HAP-1 (cell line): ENCODE measurements at regions not wholly inside any gene's neighbourhood (a gene's known extent, or its start where the extent isn't known, plus 50 kb on each side); places are given as distances from the start of the nearest gene placed in this dataset.

ENCODE experiments used
- DNase-seq, 2 experiments: peaks; one replicate each; pipeline ENCODE4 v3.0.0-alpha.2; 2016 to 2020; ENCODE audit warnings: low spot score in 2 of 2
- H3K27me3 ChIP-seq: fragments of 250-450 bp; sonication (Bioruptor Pico); 2 replicates; pipeline ENCODE4 v1.5.1; 2020; ENCODE audit warnings: low read depth, mild to moderate bottlenecking, moderate library complexity
- H3K36me3 ChIP-seq: fragments of 250-450 bp; sonication (Bioruptor Pico); replicated peaks from 2 replicates; pipeline ENCODE4 v1.5.1; 2020; ENCODE audit warnings: mild to moderate bottlenecking
- H3K4me1 ChIP-seq: fragments of 250-450 bp; sonication (Bioruptor Pico); 2 replicates; pipeline ENCODE4 v1.5.1; 2020; ENCODE audit warnings: mild to moderate bottlenecking
- H3K4me3 ChIP-seq: fragments of 250-450 bp; sonication (Bioruptor Pico); 2 replicates; pipeline ENCODE4 v1.5.1; 2020; ENCODE audit warnings: mild to moderate bottlenecking, moderate library complexity
- H3K9me3 ChIP-seq: fragments of 250-450 bp; sonication (Bioruptor Pico); 2 replicates; pipeline ENCODE4 v1.5.1; 2020; ENCODE audit warnings: mild to moderate bottlenecking, moderate library complexity
- in situ Hi-C: fragments of 300-500 bp; cut with MboI; formaldehyde crosslinking; loops from 3 replicates; pipeline ENCODE4 v1.14.3; 2020; ENCODE audit warnings: low sequenced_read_pairs, inconsistent platforms, mixed read lengths

DNA sequence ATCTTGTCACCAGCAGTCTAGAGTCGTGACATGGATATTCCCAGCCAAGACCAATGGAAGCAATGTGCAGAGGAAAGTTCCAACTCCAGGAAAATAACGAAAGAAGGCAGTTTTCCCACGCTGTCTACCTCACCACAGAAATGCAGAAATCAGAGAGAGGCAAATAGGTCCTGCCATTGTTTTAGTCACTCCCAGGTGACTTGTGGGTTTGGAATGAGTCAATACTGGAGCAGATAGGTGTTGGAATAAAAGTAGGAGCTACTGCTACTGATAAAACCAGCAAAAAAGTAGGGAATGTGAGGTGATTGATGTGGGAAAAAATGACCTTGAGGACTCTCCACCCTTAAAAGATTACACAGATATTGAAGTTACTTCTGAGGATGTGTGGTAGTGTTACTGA is 72.8 kb upstream of the RAI2 start:
- no peak for DNase-seq
- Histone ChIP-seq H3K4me3 (no peak overlapping the region), H3K36me3 (no peaks in the 10 kb centered on the region), H3K27me3 (no peaks in the 10 kb centered on the region), H3K9me3 (no peaks in the 10 kb centered on the region), H3K4me1 (no peaks in the 10 kb centered on the region)
- in situ Hi-C loops = no loop called here

GRCh38 chrX:17932781-17933180 is 71.7 kb upstream of the RAI2 start:
- Histone ChIP-seq H3K4me3 (no peak overlapping the region), H3K4me1 (no peaks in the 10 kb centered on the region), H3K9me3 (no peaks in the 10 kb centered on the region), H3K27me3 (no peaks in the 10 kb centered on the region), H3K36me3 (no peaks in the 10 kb centered on the region)
- DNase-seq = no peak
- in situ Hi-C loops = no loop called here

GRCh38 chrX:17931855-17932254 is 70.8 kb upstream of the RAI2 start:
- no peaks in the 10 kb centered on the region for H3K9me3 ChIP-seq
- H3K4me1 ChIP-seq = no peaks in the 10 kb centered on the region
- no peaks in the 10 kb centered on the region for H3K36me3 ChIP-seq
- H3K27me3 ChIP-seq = no peaks in the 10 kb centered on the region
- H3K4me3 ChIP-seq = no peak overlapping the region
- no peak for DNase-seq
- in situ Hi-C loops = no loop called here

DNA sequence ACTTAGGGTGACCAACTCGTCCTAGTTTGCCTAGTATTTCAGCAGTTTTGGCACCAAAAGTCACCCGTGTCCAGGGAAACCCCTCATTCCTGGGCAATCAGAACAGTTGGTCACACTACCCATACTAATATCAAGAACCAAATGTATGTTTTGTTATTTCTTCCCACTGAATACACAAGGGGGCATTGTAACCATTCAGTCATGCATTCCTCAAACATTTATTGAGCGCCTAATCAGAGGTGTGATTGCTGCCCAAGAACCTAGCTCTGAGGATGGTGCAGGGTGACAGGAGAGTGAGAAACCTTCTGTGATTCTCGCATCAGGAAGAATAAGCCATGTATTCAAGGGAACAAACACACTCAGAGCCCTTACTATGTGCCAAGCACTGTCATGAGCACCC is 69.8 kb upstream of the RAI2 start:
- DNase-seq = no peak
- Histone ChIP-seq H3K4me3 (no peak overlapping the region), H3K9me3 (no peaks in the 10 kb centered on the region), H3K4me1 (no peaks in the 10 kb centered on the region), H3K36me3 (no peaks in the 10 kb centered on the region), H3K27me3 (no peaks in the 10 kb centered on the region)
- in situ Hi-C loops = no loop called here

DNA sequence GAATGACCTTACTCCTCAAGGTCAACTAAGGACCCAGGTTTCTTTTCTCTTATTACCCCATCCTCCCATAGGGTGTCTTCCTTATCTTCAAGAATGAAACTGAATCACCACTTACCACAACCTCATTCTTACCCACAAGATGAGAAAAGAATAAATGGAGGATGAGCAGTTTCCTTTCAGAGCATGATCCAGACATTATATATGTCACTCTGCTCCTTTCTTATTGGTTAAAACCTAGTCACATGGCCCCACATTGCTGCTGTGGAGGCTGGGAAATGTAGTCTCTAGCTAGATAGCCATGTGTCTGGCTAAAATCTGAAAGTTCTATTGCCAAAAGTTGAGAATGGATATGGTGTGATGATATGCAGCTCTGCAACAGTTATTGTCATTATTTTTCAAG is 62.4 kb upstream of the RAI2 start:
- H3K4me1 ChIP-seq = no peaks in the 10 kb centered on the region
- H3K27me3 ChIP-seq = no peaks in the 10 kb centered on the region
- no peaks in the 10 kb centered on the region for H3K9me3 ChIP-seq
- in situ Hi-C loops = no loop called here
- no peak overlapping the region for H3K4me3 ChIP-seq
- no peaks in the 10 kb centered on the region for H3K36me3 ChIP-seq
- DNase-seq = no peak

GRCh38 chrX:17922303-17922702 is 61.2 kb upstream of the RAI2 start:
- no peaks in the 10 kb centered on the region for H3K4me1 ChIP-seq
- in situ Hi-C loops = no loop called here
- no peaks in the 10 kb centered on the region for H3K27me3 ChIP-seq
- H3K9me3 ChIP-seq = no peaks in the 10 kb centered on the region
- H3K36me3 ChIP-seq = no peaks in the 10 kb centered on the region
- DNase-seq = no peak
- no peak overlapping the region for H3K4me3 ChIP-seq

GRCh38 chrX:17919896-17920446 is 58.9 kb upstream of the RAI2 start:
- Histone ChIP-seq H3K9me3 (no peaks in the 10 kb centered on the region), H3K27me3 (no peaks in the 10 kb centered on the region), H3K4me3 (no peak overlapping the region), H3K36me3 (no peaks in the 10 kb centered on the region), H3K4me1 (no peaks in the 10 kb centered on the region)
- no peak for DNase-seq
- in situ Hi-C loops = no loop called here

- Histone ChIP-seq H3K36me3 (no peaks in the 10 kb centered on the region), H3K27me3 (no peaks in the 10 kb centered on the region), H3K4me1 (no peaks in the 10 kb centered on the region), H3K4me3 (no peak overlapping the region), H3K9me3 (no peaks in the 10 kb centered on the region)
- in situ Hi-C loops = no loop called here
- no peak for DNase-seq
Measured at GRCh38 chrX:17917945-17918577, 57.0 kb upstream of the RAI2 start.

GRCh38 chrX:17913801-17914200 is 52.7 kb upstream of the RAI2 start:
- H3K36me3 ChIP-seq = no peaks in the 10 kb centered on the region
- H3K9me3 ChIP-seq = no peaks in the 10 kb centered on the region
- no peak overlapping the region for H3K4me3 ChIP-seq
- H3K27me3 ChIP-seq = no peaks in the 10 kb centered on the region
- in situ Hi-C loops = no loop called here
- H3K4me1 ChIP-seq = no peaks in the 10 kb centered on the region
- no peak for DNase-seq
